H9 (cell line): ENCODE measurements at regions not wholly inside any gene's neighbourhood (a gene's known extent, or its start where the extent isn't known, plus 50 kb on each side); places are given as distances from the start of the nearest gene placed in this dataset.

Experiments used
- DNase-seq: peaks from one replicate; pipeline ENCODE4 v3.0.0-alpha.2; 2017
- H2AFZ ChIP-seq: one replicate; pipeline ENCODE4 v1.6.1; 2013; ENCODE audit warnings: mild to moderate bottlenecking, low read length, control low read depth, moderate library complexity
- H2AK5ac ChIP-seq: 2 replicates; pipeline ENCODE4 v1.6.1; 2013; ENCODE audit warnings: low read length, control low read depth, mixed read lengths; ENCODE audit not compliant: insufficient read length
- H2BK120ac ChIP-seq: one replicate; pipeline ENCODE4 v1.6.1; 2013; ENCODE audit warnings: low read depth, mild to moderate bottlenecking, low read length, control low read depth, inconsistent platforms; ENCODE audit not compliant: poor library complexity, severe bottlenecking
- H2BK12ac ChIP-seq: 2 replicates; pipeline ENCODE4 v1.6.1; 2013; ENCODE audit warnings: low read length, control low read depth, mixed read lengths, low read depth; ENCODE audit not compliant: insufficient read length
- H2BK15ac ChIP-seq: 2 replicates; pipeline ENCODE4 v1.6.1; 2013; ENCODE audit warnings: low read depth, low read length, control low read depth
- H2BK20ac ChIP-seq: one replicate; pipeline ENCODE4 v1.6.1; 2013; ENCODE audit warnings: low read depth, mild to moderate bottlenecking, low read length, control low read depth, inconsistent platforms; ENCODE audit not compliant: poor library complexity, severe bottlenecking
- H2BK5ac ChIP-seq: 2 replicates; pipeline ENCODE4 v1.6.1; 2013; ENCODE audit warnings: low read length, control low read depth, mixed read lengths; ENCODE audit not compliant: insufficient read length
- H3K14ac ChIP-seq: 2 replicates; pipeline ENCODE4 v1.6.1; 2013; ENCODE audit warnings: low read length, control low read depth; ENCODE audit not compliant: insufficient read depth
- H3K18ac ChIP-seq: 2 replicates; pipeline ENCODE4 v1.6.1; 2013; ENCODE audit warnings: low read depth, mild to moderate bottlenecking, mixed read lengths, low read length, control low read depth; ENCODE audit not compliant: insufficient read length
- H3K23ac ChIP-seq: 2 replicates; pipeline ENCODE4 v1.6.1; 2013; ENCODE audit warnings: low read length, control low read depth, mixed read lengths, low read depth; ENCODE audit not compliant: insufficient read length
- H3K23me2 ChIP-seq: 2 replicates; pipeline ENCODE4 v1.6.1; 2013; ENCODE audit warnings: low read depth, mild to moderate bottlenecking, mixed read lengths, low read length, control low read depth; ENCODE audit not compliant: insufficient read length, poor library complexity, severe bottlenecking
- H3K27ac ChIP-seq: 2 replicates; pipeline ENCODE4 v1.5.1; 2013; ENCODE audit warnings: low read length, control low read depth, mixed read lengths, low read depth; ENCODE audit not compliant: insufficient read length
- H3K27me3 ChIP-seq: 2 replicates; pipeline ENCODE4 v1.6.1; 2013; ENCODE audit warnings: low read length, control low read depth, inconsistent platforms; ENCODE audit not compliant: insufficient read depth
- H3K4ac ChIP-seq: 2 replicates; pipeline ENCODE4 v1.6.1; 2013; ENCODE audit warnings: low read depth, mild to moderate bottlenecking, control low read depth, inconsistent platforms, low read length, moderate library complexity
- H3K4me1 ChIP-seq: 2 replicates; pipeline ENCODE4 v1.6.1; 2013; ENCODE audit warnings: low read length, control low read depth, inconsistent platforms; ENCODE audit not compliant: insufficient read depth
- H3K4me2 ChIP-seq: 2 replicates; pipeline ENCODE4 v1.6.1; 2013; ENCODE audit warnings: low read length, control low read depth, mixed read lengths; ENCODE audit not compliant: insufficient read length, insufficient read depth
- H3K56ac ChIP-seq: 2 replicates; pipeline ENCODE4 v1.6.1; 2013; ENCODE audit warnings: low read depth, mild to moderate bottlenecking, mixed read lengths, low read length, control low read depth; ENCODE audit not compliant: insufficient read length
- H3K79me1 ChIP-seq: 2 replicates; pipeline ENCODE4 v1.6.1; 2013; ENCODE audit warnings: low read depth, mild to moderate bottlenecking, moderate library complexity, low read length, control low read depth, inconsistent platforms; ENCODE audit not compliant: insufficient read depth, poor library complexity, severe bottlenecking
- H3K79me2 ChIP-seq: 2 replicates; pipeline ENCODE4 v1.6.1; 2013; ENCODE audit warnings: low read length, control low read depth, inconsistent platforms; ENCODE audit not compliant: insufficient read depth
- H3K9ac ChIP-seq: 2 replicates; pipeline ENCODE4 v1.6.1; 2013; ENCODE audit warnings: low read length, control low read depth, mixed read lengths; ENCODE audit not compliant: insufficient read length; ENCODE audit errors: extremely low read depth
- H3K9me3 ChIP-seq: one replicate; pipeline ENCODE4 v1.6.1; 2013; ENCODE audit warnings: low read depth, low read length, inconsistent platforms; ENCODE audit not compliant: control insufficient read depth
- H3T11ph ChIP-seq: one replicate; pipeline ENCODE4 v1.6.1; 2013; ENCODE audit warnings: mild to moderate bottlenecking, low read length, control low read depth, inconsistent platforms
- H4K20me1 ChIP-seq: one replicate; pipeline ENCODE4 v1.6.1; 2013; ENCODE audit not compliant: control insufficient read depth, insufficient read length, insufficient read depth
- H4K5ac ChIP-seq: 2 replicates; pipeline ENCODE4 v1.6.1; 2013; ENCODE audit warnings: low read depth, mild to moderate bottlenecking, mixed read lengths, low read length, control low read depth; ENCODE audit not compliant: insufficient read length
- H4K8ac ChIP-seq: replicated peaks from 2 replicates; pipeline ENCODE4 v1.6.1; 2013; ENCODE audit warnings: low read length, control low read depth, mixed read lengths, low read depth; ENCODE audit not compliant: insufficient read length
- H4K91ac ChIP-seq: 2 replicates; pipeline ENCODE4 v1.6.1; 2013; ENCODE audit warnings: low read depth, mild to moderate bottlenecking, moderate library complexity, mixed read lengths, low read length, control low read depth; ENCODE audit not compliant: insufficient read length
- H3K27ac Mint-ChIP-seq, 3 experiments: 2 replicates in 2 of 3; 3 replicates in 1 of 3; pipeline ENCODE4 v1.8.0; 2020 to 2021; ENCODE audit warnings: mixed read lengths in 3 of 3, mild to moderate bottlenecking in 1 of 3, moderate library complexity in 1 of 3
- H3K27me3 Mint-ChIP-seq: 2 replicates; pipeline ENCODE4 v1.8.0; 2021; ENCODE audit warnings: low read depth, mild to moderate bottlenecking, moderate library complexity, mixed read lengths
- H3K36me3 Mint-ChIP-seq, 3 experiments: 2 replicates in 2 of 3; 3 replicates in 1 of 3; pipeline ENCODE4 v1.8.0; 2020 to 2021; ENCODE audit warnings: low read depth in 3 of 3, mixed read lengths in 3 of 3; ENCODE audit not compliant: insufficient read depth in 1 of 3
- H3K4me1 Mint-ChIP-seq, 2 experiments: 2 replicates each; pipeline ENCODE4 v1.8.0; 2020; ENCODE audit warnings: mixed read lengths in 2 of 2
- H3K4me3 Mint-ChIP-seq, 2 experiments: 2 replicates in 1 of 2; 3 replicates in 1 of 2; pipeline ENCODE4 v1.8.0; 2020 to 2021; ENCODE audit warnings: mild to moderate bottlenecking in 2 of 2, mixed read lengths in 2 of 2, moderate library complexity in 1 of 2
- H3K9me3 Mint-ChIP-seq, 2 experiments: 2 replicates in 1 of 2; 3 replicates in 1 of 2; pipeline ENCODE4 v1.8.0; 2020; ENCODE audit warnings: mild to moderate bottlenecking in 2 of 2, mixed read lengths in 2 of 2, moderate library complexity in 1 of 2
- CTCF ChIP-seq: fragments of 200-600 bp; sonication (generic); conservative IDR thresholded peaks from 3 replicates; pipeline ENCODE4 v1.8.0; 2021; ENCODE audit warnings: antibody characterized with exemption, mild to moderate bottlenecking
- WGBS: extraction: QIAGEN DNeasy Blood & Tissue Kit; methylation state at CpG from one replicate; pipeline ENCODE4 v1.1.7; 2013; ENCODE audit warnings: missing lambda C conversion rate, low lambda C conversion rate, mixed read lengths; ENCODE audit not compliant: insufficient read length; ENCODE audit errors: extremely low coverage; 5-methylcytosine and 5-hydroxymethylcytosine counted together

DNA sequence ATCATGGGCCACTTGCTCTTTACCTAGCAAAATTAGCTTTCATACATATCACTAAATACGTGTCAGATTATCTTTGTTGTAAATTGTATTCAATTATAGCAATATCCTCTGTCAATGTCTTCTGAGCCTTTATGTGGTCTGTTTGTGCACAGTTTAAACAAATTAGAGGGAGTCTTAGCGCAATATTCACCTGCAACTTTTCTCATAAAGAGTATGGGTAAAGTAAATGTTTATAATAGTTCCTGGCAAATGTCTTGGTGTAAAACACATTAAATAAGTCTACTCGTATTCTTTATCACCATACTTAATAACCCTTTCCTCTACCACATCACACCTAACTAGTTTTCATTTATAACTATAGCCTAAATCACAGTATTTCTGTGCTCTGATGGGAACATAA, 169.0 kb downstream of the PCSK1 start:
- no peaks in the 10 kb centered on the region for H3K27me3 Mint-ChIP-seq
- Histone ChIP-seq H4K20me1 (no peaks in the 10 kb centered on the region), H2BK120ac (no peak overlapping the region), H3K23ac (no peak overlapping the region), H3K18ac (no peak overlapping the region), H4K8ac (no peak overlapping the region), H3K23me2 (no peaks in the 10 kb centered on the region), H2AFZ (no peak overlapping the region), H3K14ac (no peak overlapping the region), H2BK5ac (no peak overlapping the region), H3K4me1 (no peaks in the 10 kb centered on the region), H3K27me3 (no peaks in the 10 kb centered on the region), H3K4ac (no peak overlapping the region), H3K9ac (no peak overlapping the region), H3K56ac (no peak overlapping the region), H2AK5ac (no peak overlapping the region), H4K5ac (no peak overlapping the region), H3K4me2 (no peak overlapping the region), H2BK12ac (no peak overlapping the region), H3K9me3 (no peaks in the 10 kb centered on the region), H3K27ac (no peak overlapping the region), H2BK15ac (no peak overlapping the region), H3T11ph (no peak overlapping the region), H3K79me1 (no peaks in the 10 kb centered on the region), H4K91ac (no peak overlapping the region), H3K79me2 (no peaks in the 10 kb centered on the region), H2BK20ac (no peak overlapping the region)
- H3K27ac Mint-ChIP-seq, result no peak overlapping the region
- no peak for DNase-seq
- no peak for TF ChIP-seq CTCF
- peaks cover 3 to 5% of the 10 kb centered on the region in 2 experiments for H3K4me1 Mint-ChIP-seq
- H3K4me3 Mint-ChIP-seq, result no peak overlapping the region
- H3K9me3 Mint-ChIP-seq, result peaks cover 9 to 13% of the 10 kb centered on the region in 2 experiments; a peak in 4 of 5 replicates
- peaks cover 0 to 16% (median 0%) of the 10 kb centered on the region in 3 experiments; a peak in 3 of 7 replicates for H3K36me3 Mint-ChIP-seq
- 100% methylated on average over 1 of the region's 3 CpGs for WGBS
